ENCODE measurements at regions not wholly inside any gene's neighbourhood (a gene's known extent, or its start where the extent isn't known, plus 50 kb on each side); places are given as distances from the start of the nearest gene placed in this dataset.

- no peak overlapping the region for H3K4me3 ChIP-seq
- no peaks in the 10 kb centered on the region for H3K4me1 ChIP-seq
- no peaks in the 10 kb centered on the region for H3K9me3 ChIP-seq
- no peaks in the 10 kb centered on the region for H3K27me3 ChIP-seq
- DNase-seq (ENCODE audit: low spot score) = no peak
- no peak overlapping the region for H3K27ac ChIP-seq
- TF ChIP-seq, protein P1, sequence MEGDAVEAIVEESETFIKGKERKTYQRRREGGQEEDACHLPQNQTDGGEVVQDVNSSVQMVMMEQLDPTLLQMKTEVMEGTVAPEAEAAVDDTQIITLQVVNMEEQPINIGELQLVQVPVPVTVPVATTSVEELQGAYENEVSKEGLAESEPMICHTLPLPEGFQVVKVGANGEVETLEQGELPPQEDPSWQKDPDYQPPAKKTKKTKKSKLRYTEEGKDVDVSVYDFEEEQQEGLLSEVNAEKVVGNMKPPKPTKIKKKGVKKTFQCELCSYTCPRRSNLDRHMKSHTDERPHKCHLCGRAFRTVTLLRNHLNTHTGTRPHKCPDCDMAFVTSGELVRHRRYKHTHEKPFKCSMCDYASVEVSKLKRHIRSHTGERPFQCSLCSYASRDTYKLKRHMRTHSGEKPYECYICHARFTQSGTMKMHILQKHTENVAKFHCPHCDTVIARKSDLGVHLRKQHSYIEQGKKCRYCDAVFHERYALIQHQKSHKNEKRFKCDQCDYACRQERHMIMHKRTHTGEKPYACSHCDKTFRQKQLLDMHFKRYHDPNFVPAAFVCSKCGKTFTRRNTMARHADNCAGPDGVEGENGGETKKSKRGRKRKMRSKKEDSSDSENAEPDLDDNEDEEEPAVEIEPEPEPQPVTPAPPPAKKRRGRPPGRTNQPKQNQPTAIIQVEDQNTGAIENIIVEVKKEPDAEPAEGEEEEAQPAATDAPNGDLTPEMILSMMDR (IDR thresholded peaks at IDR 0.05) = no peak
- no peaks in the 10 kb centered on the region for H3K36me3 ChIP-seq
These were observed 1201.2 kb upstream of the CDH6 start for GRCh38 chr5:29992248-29992647.

DNA sequence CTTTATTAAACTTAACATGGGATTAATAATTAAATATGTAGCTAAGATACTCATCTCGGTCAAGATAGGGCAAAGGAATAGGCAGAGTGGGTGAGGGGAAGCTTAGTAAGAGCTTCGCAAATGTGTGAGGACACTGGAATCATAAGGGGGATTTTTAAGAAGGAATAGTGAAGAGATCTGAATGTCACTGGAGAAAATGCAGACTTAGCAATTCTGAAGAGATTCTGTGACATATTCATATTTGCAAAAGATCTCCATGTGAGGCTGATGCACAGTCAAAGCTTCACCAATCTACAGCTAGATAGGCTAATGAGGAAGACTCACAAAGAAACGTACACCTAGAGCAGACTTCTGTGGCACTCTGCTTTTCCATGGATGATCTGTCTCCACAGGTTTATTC lies 1202.8 kb upstream of the CDH6 start:
- TF ChIP-seq, protein P1 (IDR thresholded peaks at IDR 0.05) = no peak
- H3K27me3 ChIP-seq = no peaks in the 10 kb centered on the region
- H3K36me3 ChIP-seq = no peaks in the 10 kb centered on the region
- H3K4me1 ChIP-seq = no peaks in the 10 kb centered on the region
- no peaks in the 10 kb centered on the region for H3K9me3 ChIP-seq
- DNase-seq (ENCODE audit: low spot score) = no peak
- no peak overlapping the region for H3K4me3 ChIP-seq
- H3K27ac ChIP-seq = no peak overlapping the region

DNA sequence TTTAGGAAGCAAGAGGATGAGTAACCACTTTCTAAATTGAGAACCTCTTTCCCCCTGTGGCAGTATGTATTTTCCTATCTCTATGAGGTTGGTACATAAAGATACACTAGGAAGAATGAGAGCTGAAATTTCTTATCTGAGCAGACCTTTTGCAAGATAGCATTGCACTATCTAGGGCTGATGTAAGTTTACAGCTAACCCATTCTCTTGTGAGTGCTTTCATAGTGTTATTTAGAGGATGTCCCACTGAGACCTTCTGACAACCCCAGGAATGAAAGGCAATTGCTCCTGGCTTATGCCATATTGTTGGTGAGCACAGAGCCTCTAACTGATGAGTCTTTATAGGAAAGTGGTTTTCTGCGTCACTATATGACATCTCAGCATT lies 1209.3 kb upstream of the CDH6 start:
- TF ChIP-seq, protein P1 (IDR thresholded peaks at IDR 0.05) = no peak
- DNase-seq (ENCODE audit: low spot score) = no peak
- no peak overlapping the region for H3K4me3 ChIP-seq
- H3K27ac ChIP-seq = no peak overlapping the region
- no peaks in the 10 kb centered on the region for H3K4me1 ChIP-seq
- no peaks in the 10 kb centered on the region for H3K36me3 ChIP-seq
- no peaks in the 10 kb centered on the region for H3K27me3 ChIP-seq
- H3K9me3 ChIP-seq = no peaks in the 10 kb centered on the region

- no peaks in the 10 kb centered on the region for H3K9me3 ChIP-seq
These were observed 1209.8 kb upstream of the CDH6 start for GRCh38 chr5:29983528-29984155.

GRCh38 chr5:29982457-29982856 lies 1211.0 kb upstream of the CDH6 start:
- no peak for DNase-seq (ENCODE audit: low spot score)
- TF ChIP-seq, protein P1 (IDR thresholded peaks at IDR 0.05) = no peak
- no peaks in the 10 kb centered on the region for H3K36me3 ChIP-seq
- no peaks in the 10 kb centered on the region for H3K4me1 ChIP-seq
- no peak overlapping the region for H3K27ac ChIP-seq
- H3K4me3 ChIP-seq = no peak overlapping the region
- no peaks in the 10 kb centered on the region for H3K9me3 ChIP-seq
- no peaks in the 10 kb centered on the region for H3K27me3 ChIP-seq

More at GRCh38 chr5:29983528-29984155, 1209.8 kb upstream of the CDH6 start:
- TF ChIP-seq, protein P1 (IDR thresholded peaks at IDR 0.05) = no peak
- Histone ChIP-seq H3K4me1 (no peaks in the 10 kb centered on the region), H3K4me3 (no peak overlapping the region), H3K27me3 (no peaks in the 10 kb centered on the region), H3K36me3 (no peaks in the 10 kb centered on the region), H3K27ac (no peak overlapping the region)
- DNase-seq (ENCODE audit: low spot score) = no peak

GRCh38 chr5:29972597-29972996 lies 1220.9 kb upstream of the CDH6 start:
- H3K9me3 ChIP-seq = no peaks in the 10 kb centered on the region
- H3K4me3 ChIP-seq = no peak overlapping the region
- no peak for DNase-seq (ENCODE audit: low spot score)
- no peak overlapping the region for H3K27ac ChIP-seq
- no peaks in the 10 kb centered on the region for H3K4me1 ChIP-seq
- no peaks in the 10 kb centered on the region for H3K36me3 ChIP-seq
- TF ChIP-seq, protein P1 (IDR thresholded peaks at IDR 0.05) = no peak
- no peaks in the 10 kb centered on the region for H3K27me3 ChIP-seq
